ENCODE measurements at regions not wholly inside any gene's neighbourhood (a gene's known extent, or its start where the extent isn't known, plus 50 kb on each side); places are given as distances from the start of the nearest gene placed in this dataset.

GRCh38 chrX:36753602-36754001, 254.6 kb upstream of the FAM47C start:
- Histone ChIP-seq H3K23me2 (ENCODE audit: insufficient read length, low read depth, low read length, poor library complexity, severe bottlenecking) (no peaks in the 10 kb centered on the region), H3K79me2 (ENCODE audit: insufficient read depth, low read length) (no peaks in the 10 kb centered on the region), H3K27ac (ENCODE audit: insufficient read length, low read depth, low read length) (no peak overlapping the region), H3K4me1 (ENCODE audit: insufficient read depth, low read length) (no peaks in the 10 kb centered on the region), H3K27me3 (ENCODE audit: insufficient read depth, low read length) (no peaks in the 10 kb centered on the region; the same call in none of the 2 replicates), H2BK5ac (ENCODE audit: insufficient read length, low read length) (no peak overlapping the region), H3K18ac (ENCODE audit: insufficient read length, low read depth, low read length) (no peak overlapping the region), H3K56ac (ENCODE audit: insufficient read length, low read depth, low read length) (no peak overlapping the region), H4K20me1 (ENCODE audit: control insufficient read depth, insufficient read depth, insufficient read length) (no peaks in the 10 kb centered on the region), H2BK15ac (ENCODE audit: low read depth, low read length) (no peak overlapping the region), H2BK120ac (ENCODE audit: low read depth, low read length, poor library complexity, severe bottlenecking) (no peak overlapping the region), H3K4me2 (ENCODE audit: insufficient read depth, insufficient read length, low read length) (no peak overlapping the region), H3T11ph (ENCODE audit: low read length) (no peak overlapping the region), H3K4ac (ENCODE audit: low read depth, low read length) (no peak overlapping the region), H3K79me1 (ENCODE audit: insufficient read depth, low read depth, low read length, poor library complexity, severe bottlenecking) (no peaks in the 10 kb centered on the region), H2BK20ac (ENCODE audit: low read depth, low read length, poor library complexity, severe bottlenecking) (no peak overlapping the region), H3K23ac (ENCODE audit: insufficient read length, low read depth, low read length) (no peak overlapping the region), H2AK5ac (ENCODE audit: insufficient read length, low read length) (no peak overlapping the region), H4K91ac (ENCODE audit: insufficient read length, low read depth, low read length) (no peak overlapping the region), H3K9me3 (ENCODE audit: control insufficient read depth, low read depth, low read length) (peaks cover 9% of the 10 kb centered on the region), H3K9ac (ENCODE audit: extremely low read depth, insufficient read length, low read length) (no peak overlapping the region), H3K14ac (ENCODE audit: insufficient read depth, low read length) (no peak overlapping the region), H2AFZ (ENCODE audit: low read length) (no peak overlapping the region), H2BK12ac (ENCODE audit: insufficient read length, low read depth, low read length) (no peak overlapping the region), H4K8ac (replicated peaks; ENCODE audit: insufficient read length, low read depth, low read length) (no peak overlapping the region), H4K5ac (ENCODE audit: insufficient read length, low read depth, low read length) (no peak overlapping the region)
- no CpG with 5 or more reads among the region's 2 CpGs for WGBS (ENCODE audit: extremely low coverage, insufficient read length, low lambda C conversion rate)
- Mint-ChIP-seq H3K27ac (no peak overlapping the region), H3K4me1 (no peaks in the 10 kb centered on the region), H3K36me3 (ENCODE audit: insufficient read depth in 1 of 3, low read depth in 3 of 3) (peaks cover 0 to 2% (median 0%) of the 10 kb centered on the region in 3 experiments; a peak in 1 of 7 replicates), H3K9me3 (peaks cover 9 to 10% of the 10 kb centered on the region in 2 experiments; a peak in 4 of 5 replicates), H3K4me3 (no peak overlapping the region), H3K27me3 (ENCODE audit: low read depth) (no peaks in the 10 kb centered on the region)
- TF ChIP-seq, protein P1, sequence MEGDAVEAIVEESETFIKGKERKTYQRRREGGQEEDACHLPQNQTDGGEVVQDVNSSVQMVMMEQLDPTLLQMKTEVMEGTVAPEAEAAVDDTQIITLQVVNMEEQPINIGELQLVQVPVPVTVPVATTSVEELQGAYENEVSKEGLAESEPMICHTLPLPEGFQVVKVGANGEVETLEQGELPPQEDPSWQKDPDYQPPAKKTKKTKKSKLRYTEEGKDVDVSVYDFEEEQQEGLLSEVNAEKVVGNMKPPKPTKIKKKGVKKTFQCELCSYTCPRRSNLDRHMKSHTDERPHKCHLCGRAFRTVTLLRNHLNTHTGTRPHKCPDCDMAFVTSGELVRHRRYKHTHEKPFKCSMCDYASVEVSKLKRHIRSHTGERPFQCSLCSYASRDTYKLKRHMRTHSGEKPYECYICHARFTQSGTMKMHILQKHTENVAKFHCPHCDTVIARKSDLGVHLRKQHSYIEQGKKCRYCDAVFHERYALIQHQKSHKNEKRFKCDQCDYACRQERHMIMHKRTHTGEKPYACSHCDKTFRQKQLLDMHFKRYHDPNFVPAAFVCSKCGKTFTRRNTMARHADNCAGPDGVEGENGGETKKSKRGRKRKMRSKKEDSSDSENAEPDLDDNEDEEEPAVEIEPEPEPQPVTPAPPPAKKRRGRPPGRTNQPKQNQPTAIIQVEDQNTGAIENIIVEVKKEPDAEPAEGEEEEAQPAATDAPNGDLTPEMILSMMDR (conservative IDR thresholded peaks at IDR 0.05): no peak
- DNase-seq: no peak

Measured in H9 (cell line).